GM19395 (cell line): ENCODE measurements at regions not wholly inside any gene's neighbourhood (a gene's known extent, or its start where the extent isn't known, plus 50 kb on each side); places are given as distances from the start of the nearest gene placed in this dataset.
A peak's percentile ranks its signal among the peaks of the same experiment; 100 is the strongest.
"Not testable (repeated sequence)": the region's sequence is repeated elsewhere in the genome, so short reads cannot be mapped to it uniquely, and the experiment has no call there.

ENCODE experiments used
- ATAC-seq: cut with Tn5 transposase; IDR thresholded peaks from one replicate; pipeline ENCODE4 v1.9.1; 2021; ENCODE audit warnings: mild to moderate bottlenecking, moderate library complexity; ENCODE audit not compliant: unreplicated experiment

- peak; percentile 47 for ATAC-seq
Measured at GRCh38 chr20:53872561-53873229, 197.7 kb downstream of the BCAS1 start.

GRCh38 chr20:53872081-53872541 is 198.3 kb downstream of the BCAS1 start:
- ATAC-seq, result no peak

GRCh38 chr20:53871541-53871940 is 198.9 kb downstream of the BCAS1 start:
- ATAC-seq, result no peak

GRCh38 chr20:53870426-53871315 is 199.7 kb downstream of the BCAS1 start:
- ATAC-seq, result no peak

GRCh38 chr20:53869466-53870258 is 200.7 kb downstream of the BCAS1 start:
- no peak for ATAC-seq

GRCh38 chr20:53867741-53868351 is 202.5 kb downstream of the BCAS1 start:
- ATAC-seq, result no peak

GRCh38 chr20:53866794-53867740 is 203.3 kb downstream of the BCAS1 start:
- peak; percentile 67 for ATAC-seq

GRCh38 chr20:53865901-53866793 is 204.2 kb downstream of the BCAS1 start:
- no peak for ATAC-seq

GRCh38 chr20:53864765-53865683 is 205.4 kb downstream of the BCAS1 start:
- ATAC-seq, result not testable (repeated sequence)

GRCh38 chr20:53863923-53864641 is 206.3 kb downstream of the BCAS1 start:
- ATAC-seq, result not testable (repeated sequence)

- not testable (repeated sequence) for ATAC-seq
Measured at GRCh38 chr20:53863535-53863922, 206.9 kb downstream of the BCAS1 start.

GRCh38 chr20:53863039-53863438 is 207.4 kb downstream of the BCAS1 start:
- not testable (repeated sequence) for ATAC-seq

- ATAC-seq, result not testable (repeated sequence)
Measured at GRCh38 chr20:53862490-53862889, 207.9 kb downstream of the BCAS1 start.

- ATAC-seq, result not testable (repeated sequence)
Measured at GRCh38 chr20:53862136-53862397, 208.3 kb downstream of the BCAS1 start.

- ATAC-seq, result no peak
Measured at GRCh38 chr20:53859684-53860083, 210.7 kb downstream of the BCAS1 start.

GRCh38 chr20:53859009-53859408 is 211.4 kb downstream of the BCAS1 start:
- ATAC-seq, result not testable (repeated sequence)

GRCh38 chr20:53858516-53858915 is 211.9 kb downstream of the BCAS1 start:
- not testable (repeated sequence) for ATAC-seq
